Type B pancreatic cell (in vitro differentiated cells): ENCODE measurements at regions not wholly inside any gene's neighbourhood (a gene's known extent, or its start where the extent isn't known, plus 50 kb on each side); places are given as distances from the start of the nearest gene placed in this dataset.

Experiments used
- DNase-seq: peaks from one replicate; pipeline ENCODE4 v3.0.0; 2021; ENCODE audit warnings: mixed read lengths; ENCODE audit not compliant: unreplicated experiment; ENCODE audit errors: extremely low spot score
- H3K27ac Mint-ChIP-seq: 2 replicates; pipeline ENCODE4 v1.8.0; 2021; ENCODE audit warnings: mild to moderate bottlenecking, mixed read lengths
- H3K27me3 Mint-ChIP-seq: 2 replicates; pipeline ENCODE4 v1.8.0; 2021; ENCODE audit warnings: mixed read lengths
- H3K36me3 Mint-ChIP-seq: 2 replicates; pipeline ENCODE4 v1.8.0; 2021; ENCODE audit warnings: mixed read lengths
- H3K4me1 Mint-ChIP-seq: one replicate; pipeline ENCODE4 v1.8.0; 2021; ENCODE audit warnings: mixed read lengths; ENCODE audit not compliant: unreplicated experiment
- H3K4me3 Mint-ChIP-seq: 2 replicates; pipeline ENCODE4 v1.8.0; 2021; ENCODE audit warnings: mild to moderate bottlenecking, mixed read lengths
- H3K9me3 Mint-ChIP-seq: 2 replicates; pipeline ENCODE4 v1.8.0; 2021; ENCODE audit warnings: mixed read lengths
- CTCF ChIP-seq: fragments of 200-600 bp; sonication (generic); conservative IDR thresholded peaks from 2 replicates; pipeline ENCODE4 v1.5.0; 2021; ENCODE audit warnings: antibody characterized with exemption, mild to moderate bottlenecking

GRCh38 chr13:75195495-75196146, 286.3 kb downstream of the TBC1D4 start:
- H3K27me3 Mint-ChIP-seq = peaks cover 3% of the 10 kb centered on the region
- H3K27ac Mint-ChIP-seq = peak overlapping the region; percentile 57
- H3K4me3 Mint-ChIP-seq = peak overlapping the region; percentile 63
- DNase-seq = no peak
- peaks cover 40% of the 10 kb centered on the region for H3K4me1 Mint-ChIP-seq
- no peaks in the 10 kb centered on the region for H3K36me3 Mint-ChIP-seq
- H3K9me3 Mint-ChIP-seq = peaks cover 3% of the 10 kb centered on the region
- TF ChIP-seq CTCF = no peak

GRCh38 chr13:75194717-75195462, 287.1 kb downstream of the TBC1D4 start:
- no peak for DNase-seq
- Mint-ChIP-seq H3K4me1 (peaks cover 36% of the 10 kb centered on the region), H3K9me3 (peaks cover 3% of the 10 kb centered on the region), H3K27ac (no peak overlapping the region), H3K27me3 (peaks cover 3% of the 10 kb centered on the region), H3K4me3 (no peak overlapping the region), H3K36me3 (no peaks in the 10 kb centered on the region)
- no peak for TF ChIP-seq CTCF

- Mint-ChIP-seq H3K4me3 (no peak overlapping the region), H3K27me3 (no peaks in the 10 kb centered on the region), H3K9me3 (peaks cover 19% of the 10 kb centered on the region), H3K36me3 (no peaks in the 10 kb centered on the region), H3K27ac (no peak overlapping the region), H3K4me1 (no peaks in the 10 kb centered on the region)
- no peak for TF ChIP-seq CTCF
- DNase-seq = no peak
Observed at GRCh38 chr13:75186379-75186778, 295.6 kb downstream of the TBC1D4 start.

- H3K4me1 Mint-ChIP-seq = no peaks in the 10 kb centered on the region
- no peaks in the 10 kb centered on the region for H3K27me3 Mint-ChIP-seq
- no peaks in the 10 kb centered on the region for H3K36me3 Mint-ChIP-seq
- TF ChIP-seq CTCF = no peak
- H3K27ac Mint-ChIP-seq = no peak overlapping the region
- H3K9me3 Mint-ChIP-seq = peaks cover 20% of the 10 kb centered on the region
- DNase-seq = no peak
- H3K4me3 Mint-ChIP-seq = no peak overlapping the region
Observed at GRCh38 chr13:75181906-75182305, 300.1 kb downstream of the TBC1D4 start.

GRCh38 chr13:75180805-75181455, 301.0 kb downstream of the TBC1D4 start:
- H3K9me3 Mint-ChIP-seq = peaks cover 22% of the 10 kb centered on the region
- H3K4me1 Mint-ChIP-seq = no peaks in the 10 kb centered on the region
- H3K36me3 Mint-ChIP-seq = peaks cover 2% of the 10 kb centered on the region
- no peak for TF ChIP-seq CTCF
- peaks cover 2% of the 10 kb centered on the region for H3K27me3 Mint-ChIP-seq
- no peak overlapping the region for H3K27ac Mint-ChIP-seq
- no peak for DNase-seq
- H3K4me3 Mint-ChIP-seq = no peak overlapping the region
